NCI-H1105 treated with DMSO at 0.1 percent for 48 hours (cell line): ENCODE measurements at regions not wholly inside any gene's neighbourhood (a gene's known extent, or its start where the extent isn't known, plus 50 kb on each side); places are given as distances from the start of the nearest gene placed in this dataset.
"Not testable (repeated sequence)": the region's sequence is repeated elsewhere in the genome, so short reads cannot be mapped to it uniquely, and the experiment has no call there.

Source experiments
- DNase-seq: peaks from one replicate; lab custom pipeline; 2025; lab: John Stamatoyannopoulos, UW

GRCh38 chr14:25436906-25437305, 387.0 kb upstream of the STXBP6 start:
- no peak for DNase-seq

- no peak for DNase-seq
Observed at GRCh38 chr14:25436288-25436875, 386.4 kb upstream of the STXBP6 start.

GRCh38 chr14:25431211-25432076, 381.5 kb upstream of the STXBP6 start:
- peak; percentile 8 for DNase-seq

GRCh38 chr14:25430808-25431207, 380.9 kb upstream of the STXBP6 start:
- DNase-seq, result no peak

GRCh38 chr14:25412998-25413397, 363.1 kb upstream of the STXBP6 start:
- no peak for DNase-seq

- DNase-seq, result peak; percentile 56
Observed at GRCh38 chr14:25411781-25412757, 362.1 kb upstream of the STXBP6 start.

GRCh38 chr14:25406818-25407217, 356.9 kb upstream of the STXBP6 start:
- peak; percentile 62 for DNase-seq

- DNase-seq, result peak; percentile 76
Observed at GRCh38 chr14:25400607-25401206, 350.8 kb upstream of the STXBP6 start.

GRCh38 chr14:25396128-25396527, 346.2 kb upstream of the STXBP6 start:
- no peak for DNase-seq

DNA sequence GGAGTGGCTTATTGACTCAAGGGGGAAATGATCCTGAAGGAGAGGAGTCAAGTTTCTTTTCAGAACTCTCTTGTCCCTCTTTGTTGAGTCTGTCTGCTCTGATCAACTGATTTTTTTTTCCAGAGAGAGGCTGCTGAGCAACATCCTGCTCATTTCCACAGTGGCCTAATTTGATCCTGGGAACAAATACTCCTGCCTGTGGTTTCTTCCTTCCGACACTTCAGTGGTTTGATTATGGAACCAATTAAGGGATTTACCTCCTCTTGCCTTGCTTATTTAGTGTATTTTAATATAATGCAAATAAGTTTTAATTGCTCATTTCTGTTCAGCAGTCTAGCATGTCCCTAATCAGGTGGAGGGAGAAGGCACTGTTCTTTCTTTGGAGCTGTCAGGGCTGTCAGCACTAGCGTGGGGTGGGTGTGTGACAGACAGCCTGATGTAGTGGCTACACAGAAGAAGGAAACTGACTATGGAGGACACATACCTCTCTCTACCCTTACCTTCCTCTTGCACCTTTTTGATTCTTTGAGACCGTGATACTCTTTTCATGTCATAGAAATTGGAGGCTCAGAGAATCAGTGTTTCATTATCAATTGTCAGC, 344.9 kb upstream of the STXBP6 start:
- no peak for DNase-seq

- DNase-seq, result no peak
Observed at GRCh38 chr14:25394356-25394755, 344.4 kb upstream of the STXBP6 start.

DNA sequence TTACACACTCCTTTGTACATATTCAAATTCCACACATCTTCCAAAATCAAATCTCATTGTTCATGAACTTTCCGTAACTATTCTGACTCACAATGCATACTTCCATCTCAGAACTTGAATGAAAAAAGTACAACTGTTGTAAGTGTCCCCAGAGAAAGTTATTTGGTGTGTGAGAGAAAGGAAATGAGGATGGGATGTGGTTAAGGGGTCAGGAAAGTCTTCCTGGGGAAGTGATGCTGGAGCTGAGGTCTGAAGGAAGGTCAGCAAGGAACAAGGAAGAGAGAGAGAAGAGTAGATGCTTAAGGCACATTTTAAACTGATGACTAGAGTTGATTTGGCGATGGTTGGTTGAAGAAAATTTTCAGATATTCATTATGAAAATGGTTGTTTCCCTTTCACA, 340.0 kb upstream of the STXBP6 start:
- DNase-seq, result no peak

DNA sequence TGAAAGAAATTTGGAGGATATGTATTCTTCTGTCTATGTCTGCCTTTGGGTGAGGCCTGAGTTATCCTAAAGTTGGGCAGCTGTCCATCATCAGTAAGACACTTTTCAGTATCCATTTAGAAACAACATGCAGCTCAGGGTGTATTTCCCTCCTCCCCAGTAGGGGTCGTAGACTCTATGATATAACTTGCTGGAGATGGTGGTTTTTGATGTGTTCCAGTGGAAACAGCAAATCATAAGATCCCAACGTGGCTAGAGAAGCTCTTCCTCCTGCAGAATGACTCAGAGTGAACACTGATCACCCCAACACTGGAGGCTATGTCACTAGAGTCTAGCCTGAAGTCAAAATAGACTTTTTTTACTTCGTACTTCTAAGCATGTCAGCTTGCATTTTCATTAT, 331.6 kb upstream of the STXBP6 start:
- DNase-seq, result no peak

DNA sequence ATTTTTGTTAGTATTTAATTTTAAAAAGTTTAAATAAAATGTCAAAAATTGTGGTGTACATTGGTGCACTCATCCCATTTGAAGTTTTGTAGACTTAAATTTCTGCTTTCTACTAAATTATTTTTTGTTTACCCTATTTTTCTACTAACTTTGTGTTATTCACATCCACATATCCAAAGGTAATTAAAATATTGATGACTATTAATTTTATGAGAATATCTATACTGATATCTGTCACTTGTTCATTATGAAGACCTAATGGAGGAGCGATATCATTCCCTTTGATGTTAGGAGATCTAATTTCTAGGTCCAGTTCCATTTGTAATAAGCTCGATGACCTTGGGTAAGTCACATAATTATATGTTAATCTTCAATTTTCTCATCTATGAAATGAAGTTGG, 325.7 kb upstream of the STXBP6 start:
- DNase-seq, result no peak

- no peak for DNase-seq
Observed at GRCh38 chr14:25371068-25371467, 321.1 kb upstream of the STXBP6 start.

DNA sequence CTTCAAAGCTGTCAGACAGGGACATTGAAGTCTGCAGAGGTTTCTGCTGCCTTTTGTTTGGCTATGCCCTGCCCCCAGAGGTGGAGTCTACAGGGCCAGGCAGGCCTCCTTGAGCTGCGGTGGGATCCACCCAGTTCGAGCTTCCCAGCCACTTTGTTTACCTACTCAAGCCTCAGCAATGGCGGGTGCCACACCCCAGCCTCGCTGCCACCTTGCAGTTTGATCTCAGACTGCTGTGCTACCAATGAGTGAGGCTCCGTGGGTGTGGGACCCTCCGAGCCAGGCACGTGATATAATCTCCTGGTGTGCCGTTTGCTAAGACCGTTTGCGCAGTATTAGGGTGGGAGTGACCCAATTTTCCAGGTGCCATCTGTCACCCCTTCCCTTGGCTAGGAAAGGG, 320.1 kb upstream of the STXBP6 start:
- DNase-seq, result not testable (repeated sequence)

GRCh38 chr14:25358330-25358729, 308.4 kb upstream of the STXBP6 start:
- DNase-seq, result no peak

GRCh38 chr14:25351269-25351668, 301.3 kb upstream of the STXBP6 start:
- DNase-seq, result no peak

GRCh38 chr14:25350802-25351201, 300.9 kb upstream of the STXBP6 start:
- DNase-seq, result no peak

DNA sequence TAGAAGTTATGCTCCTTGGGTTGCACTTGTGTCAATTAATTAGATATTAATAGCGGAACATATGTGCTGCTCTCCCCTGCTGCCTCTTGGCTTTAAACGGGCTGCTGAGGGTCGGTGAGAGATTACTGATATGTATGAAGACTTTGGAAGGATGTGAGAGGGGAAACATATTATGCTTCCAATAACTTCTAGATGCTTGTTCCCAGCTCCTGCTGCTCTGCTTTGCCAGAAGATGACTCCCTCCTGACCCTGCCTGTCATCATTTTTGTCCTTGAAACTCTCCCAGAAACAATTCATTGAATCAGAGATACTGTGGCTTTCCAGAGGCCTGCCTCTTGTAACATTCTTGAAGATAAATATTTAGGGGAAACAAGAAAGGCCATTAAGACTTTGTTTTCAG, 300.1 kb upstream of the STXBP6 start:
- no peak for DNase-seq

DNA sequence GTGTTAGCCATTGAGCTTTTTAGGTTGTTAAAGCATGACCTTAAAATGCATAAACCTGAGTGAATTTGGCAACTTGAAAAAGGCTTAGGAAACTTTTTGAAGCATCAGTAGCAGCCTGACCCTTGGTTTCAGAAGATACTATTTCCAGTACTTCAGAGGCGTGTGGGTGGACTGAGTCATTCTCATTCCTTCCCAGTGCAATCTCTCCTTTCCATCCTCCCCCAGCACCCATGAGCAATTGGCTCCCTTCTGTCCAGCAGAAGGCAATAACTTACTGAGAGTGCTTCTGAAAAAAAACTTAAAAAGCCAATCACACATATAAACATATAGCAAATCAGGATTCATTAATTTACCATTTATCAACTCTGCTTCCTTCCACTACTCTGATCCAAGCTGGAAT, 299.3 kb upstream of the STXBP6 start:
- DNase-seq, result no peak

DNA sequence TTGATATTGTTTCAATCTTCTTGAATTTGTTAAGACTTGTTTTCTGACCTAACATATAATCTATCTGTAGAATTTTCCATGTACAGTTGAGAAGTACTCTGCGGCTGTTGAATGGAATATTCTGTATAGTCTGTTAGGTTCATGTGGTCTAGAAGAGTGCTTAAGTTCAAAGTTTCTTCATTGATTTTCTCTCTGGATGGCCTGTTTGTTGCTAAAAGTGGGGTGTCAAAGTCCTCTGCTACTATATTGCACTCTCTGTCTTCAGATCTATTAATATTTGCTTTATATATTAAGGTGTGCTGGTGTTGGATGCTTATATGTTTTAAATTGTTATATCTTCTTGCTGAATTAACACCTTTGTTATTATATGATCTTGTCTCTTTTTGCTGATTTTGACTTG, 290.9 kb upstream of the STXBP6 start:
- DNase-seq, result no peak
